WTC11 (cell line): ENCODE measurements at regions not wholly inside any gene's neighbourhood (a gene's known extent, or its start where the extent isn't known, plus 50 kb on each side); places are given as distances from the start of the nearest gene placed in this dataset.

ENCODE experiments used
- ATAC-seq: fragments of 200-7000 bp; cut with Tn5 transposase; 2 replicates; pipeline ENCODE4 v1.10.0; 2021; ENCODE audit warnings: mild to moderate bottlenecking, moderate library complexity
- CTCF ChIA-PET: fragments of 300-600 bp; sonication (Branson Sonifier 250); formaldehyde crosslinking; loops from one replicate; lab custom pipeline; 2021; ENCODE audit warnings: antibody characterized with exemption; lab: Charles Lee
- POLR2A ChIA-PET: fragments of 350-600 bp; sonication (Branson Sonifier 250); formaldehyde crosslinking; loops from one replicate; lab custom pipeline; 2021; ENCODE audit warnings: antibody characterized with exemption; lab: Charles Lee
- DNase-seq: peaks from one replicate; pipeline ENCODE4 v3.0.0; 2021; ENCODE audit warnings: low spot score
- H3K27ac Mint-ChIP-seq: 2 replicates; pipeline ENCODE4 v1.8.0; 2021; ENCODE audit warnings: mixed read lengths
- H3K27me3 Mint-ChIP-seq: 2 replicates; pipeline ENCODE4 v1.8.0; 2021; ENCODE audit warnings: low read depth, mild to moderate bottlenecking, moderate library complexity, mixed read lengths
- H3K36me3 Mint-ChIP-seq: 2 replicates; pipeline ENCODE4 v1.8.0; 2021; ENCODE audit warnings: mixed read lengths
- H3K4me1 Mint-ChIP-seq: 2 replicates; pipeline ENCODE4 v1.8.0; 2022; ENCODE audit warnings: mixed read lengths
- H3K4me3 Mint-ChIP-seq: 2 replicates; pipeline ENCODE4 v1.8.0; 2021; ENCODE audit warnings: mild to moderate bottlenecking, moderate library complexity, mixed read lengths
- H3K9me3 Mint-ChIP-seq: 2 replicates; pipeline ENCODE4 v1.8.0; 2021; ENCODE audit warnings: mixed read lengths
- ATF1 ChIP-seq: sonication (generic); formaldehyde crosslinking; IDR thresholded peaks from 2 replicates; pipeline ENCODE4 v1.8.1; 2023; ENCODE audit warnings: mild to moderate bottlenecking, moderate library complexity, missing genetic modification reagents
- CBFB ChIP-seq: sonication (generic); formaldehyde crosslinking; IDR thresholded peaks from 2 replicates; pipeline ENCODE4 v1.8.1; 2022; ENCODE audit warnings: mild to moderate bottlenecking, low read depth, missing genetic modification reagents
- ERG ChIP-seq: fragments of 250-450 bp; sonication (Bioruptor Pico); IDR thresholded peaks from 2 replicates; pipeline ENCODE4 v1.8.0; 2021; ENCODE audit warnings: mild to moderate bottlenecking
- ESRRA ChIP-seq: sonication (generic); formaldehyde crosslinking; IDR thresholded peaks from 2 replicates; pipeline ENCODE4 v1.8.1; 2022; ENCODE audit warnings: mild to moderate bottlenecking, missing genetic modification reagents, borderline replicate concordance
- FOXJ3 ChIP-seq: sonication (generic); formaldehyde crosslinking; IDR thresholded peaks from 2 replicates; pipeline ENCODE4 v1.9.0; 2021; ENCODE audit warnings: missing genetic modification reagents, mild to moderate bottlenecking, borderline replicate concordance
- GABPB1 ChIP-seq: sonication (generic); formaldehyde crosslinking; IDR thresholded peaks from 2 replicates; pipeline ENCODE4 v1.8.1; 2023; ENCODE audit warnings: mild to moderate bottlenecking, missing genetic modification reagents
- GRHL2 ChIP-seq: fragments of 250-450 bp; sonication (Bioruptor Pico); IDR thresholded peaks from 2 replicates; pipeline ENCODE4 v1.8.0; 2022; ENCODE audit warnings: mild to moderate bottlenecking, moderate library complexity; ENCODE audit not compliant: insufficient replicate concordance, severe bottlenecking
- NFE2L1 ChIP-seq: sonication (generic); formaldehyde crosslinking; IDR thresholded peaks from 2 replicates; pipeline ENCODE4 v1.8.1; 2023; ENCODE audit warnings: missing genetic modification reagents
- NR2C2 ChIP-seq: sonication (generic); formaldehyde crosslinking; IDR thresholded peaks from 2 replicates; pipeline ENCODE4 v1.8.0; 2022; ENCODE audit warnings: mild to moderate bottlenecking, missing genetic modification reagents
- OVOL2 ChIP-seq: fragments of 250-450 bp; sonication (Bioruptor Pico); IDR thresholded peaks from 2 replicates; pipeline ENCODE4 v1.9.0; 2021; ENCODE audit warnings: mild to moderate bottlenecking, borderline replicate concordance
- RELA ChIP-seq: sonication (generic); formaldehyde crosslinking; IDR thresholded peaks from 2 replicates; pipeline ENCODE4 v1.8.1; 2022; ENCODE audit warnings: missing genetic modification reagents, mild to moderate bottlenecking, borderline replicate concordance
- USF2 ChIP-seq: sonication (generic); formaldehyde crosslinking; IDR thresholded peaks from 2 replicates; pipeline ENCODE4 v1.8.1; 2023; ENCODE audit warnings: mild to moderate bottlenecking, missing genetic modification reagents, moderate library complexity
- ZNF263 ChIP-seq: sonication (generic); formaldehyde crosslinking; IDR thresholded peaks from 2 replicates; pipeline ENCODE4 v1.8.1; 2022; ENCODE audit warnings: low read depth, mild to moderate bottlenecking, moderate library complexity, missing genetic modification reagents
- ZNF423 ChIP-seq: fragments of 250-450 bp; sonication (Bioruptor Pico); IDR thresholded peaks from 2 replicates; pipeline ENCODE4 v2.1.2; 2022; ENCODE audit warnings: mild to moderate bottlenecking, moderate library complexity
- TF ChIP-seq, protein P1 (sequence below): sonication (generic); formaldehyde crosslinking; IDR thresholded peaks from 2 replicates; pipeline ENCODE4 v1.8.1; 2022; ENCODE audit warnings: mild to moderate bottlenecking, moderate library complexity, missing genetic modification reagents
- TF ChIP-seq, protein P2 (sequence below): sonication (generic); formaldehyde crosslinking; IDR thresholded peaks from 2 replicates; pipeline ENCODE4 v1.8.1; 2023; ENCODE audit warnings: mild to moderate bottlenecking, missing genetic modification reagents, moderate library complexity
- TF ChIP-seq, protein P3 (sequence below): sonication (generic); formaldehyde crosslinking; IDR thresholded peaks from 2 replicates; pipeline ENCODE4 v1.8.1; 2023; ENCODE audit warnings: mild to moderate bottlenecking, missing genetic modification reagents
- TF ChIP-seq, protein P4 (sequence below): fragments of 200-600 bp; IDR thresholded peaks from 2 replicates; pipeline ENCODE4 v1.8.0; 2022; ENCODE audit warnings: antibody characterized with exemption
- TF ChIP-seq, protein P5 (sequence below): fragments of 250-450 bp; sonication (Bioruptor Pico); IDR thresholded peaks from 2 replicates; pipeline ENCODE4 v1.9.0; 2021; ENCODE audit warnings: mild to moderate bottlenecking

- H3K27me3 Mint-ChIP-seq: peaks cover 6% of the 10 kb centered on the region
- no peak for TF ChIP-seq ERG (CRISPR knock-in tag)
- H3K36me3 Mint-ChIP-seq: no peaks in the 10 kb centered on the region
- DNase-seq (no peak), ATAC-seq (no peak)
- H3K9me3 Mint-ChIP-seq: 0 out of 2 replicates have a peak, but pooled peaks cover 5% of the 10 kb centered on the region
- H3K4me1 Mint-ChIP-seq: no peaks in the 10 kb centered on the region
- no peak overlapping the region for H3K27ac Mint-ChIP-seq
- H3K4me3 Mint-ChIP-seq: no peak overlapping the region
- POLR2A ChIA-PET: no interaction called here
- CTCF ChIA-PET: no interaction called here
Observed at GRCh38 chr4:18850867-18851266, 829.3 kb upstream of the LCORL start.

- TF ChIP-seq ATF1 (CRISPR knock-in tag) (no peak), CBFB (CRISPR knock-in tag) (no peak), NFE2L1 (CRISPR knock-in tag) (no peak), ERG (CRISPR knock-in tag) (no peak), ZNF423 (no peak), RELA (CRISPR knock-in tag) (no peak), FOXJ3 (CRISPR knock-in tag) (no peak), ZNF263 (CRISPR knock-in tag) (no peak), OVOL2 (no peak), USF2 (CRISPR knock-in tag) (no peak), NR2C2 (no peak), GRHL2 (CRISPR knock-in tag) (no peak), GABPB1 (CRISPR knock-in tag) (no peak), ESRRA (no peak)
- TF ChIP-seq, protein P1, sequence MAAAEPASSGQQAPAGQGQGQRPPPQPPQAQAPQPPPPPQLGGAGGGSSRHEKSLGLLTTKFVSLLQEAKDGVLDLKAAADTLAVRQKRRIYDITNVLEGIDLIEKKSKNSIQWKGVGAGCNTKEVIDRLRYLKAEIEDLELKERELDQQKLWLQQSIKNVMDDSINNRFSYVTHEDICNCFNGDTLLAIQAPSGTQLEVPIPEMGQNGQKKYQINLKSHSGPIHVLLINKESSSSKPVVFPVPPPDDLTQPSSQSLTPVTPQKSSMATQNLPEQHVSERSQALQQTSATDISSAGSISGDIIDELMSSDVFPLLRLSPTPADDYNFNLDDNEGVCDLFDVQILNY (CRISPR knock-in tag): no peak
- TF ChIP-seq, protein P2, sequence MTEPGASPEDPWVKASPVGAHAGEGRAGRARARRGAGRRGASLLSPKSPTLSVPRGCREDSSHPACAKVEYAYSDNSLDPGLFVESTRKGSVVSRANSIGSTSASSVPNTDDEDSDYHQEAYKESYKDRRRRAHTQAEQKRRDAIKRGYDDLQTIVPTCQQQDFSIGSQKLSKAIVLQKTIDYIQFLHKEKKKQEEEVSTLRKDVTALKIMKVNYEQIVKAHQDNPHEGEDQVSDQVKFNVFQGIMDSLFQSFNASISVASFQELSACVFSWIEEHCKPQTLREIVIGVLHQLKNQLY: no peak
- TF ChIP-seq, protein P3, sequence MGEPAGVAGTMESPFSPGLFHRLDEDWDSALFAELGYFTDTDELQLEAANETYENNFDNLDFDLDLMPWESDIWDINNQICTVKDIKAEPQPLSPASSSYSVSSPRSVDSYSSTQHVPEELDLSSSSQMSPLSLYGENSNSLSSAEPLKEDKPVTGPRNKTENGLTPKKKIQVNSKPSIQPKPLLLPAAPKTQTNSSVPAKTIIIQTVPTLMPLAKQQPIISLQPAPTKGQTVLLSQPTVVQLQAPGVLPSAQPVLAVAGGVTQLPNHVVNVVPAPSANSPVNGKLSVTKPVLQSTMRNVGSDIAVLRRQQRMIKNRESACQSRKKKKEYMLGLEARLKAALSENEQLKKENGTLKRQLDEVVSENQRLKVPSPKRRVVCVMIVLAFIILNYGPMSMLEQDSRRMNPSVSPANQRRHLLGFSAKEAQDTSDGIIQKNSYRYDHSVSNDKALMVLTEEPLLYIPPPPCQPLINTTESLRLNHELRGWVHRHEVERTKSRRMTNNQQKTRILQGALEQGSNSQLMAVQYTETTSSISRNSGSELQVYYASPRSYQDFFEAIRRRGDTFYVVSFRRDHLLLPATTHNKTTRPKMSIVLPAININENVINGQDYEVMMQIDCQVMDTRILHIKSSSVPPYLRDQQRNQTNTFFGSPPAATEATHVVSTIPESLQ (CRISPR knock-in tag): no peak
- TF ChIP-seq, protein P4, sequence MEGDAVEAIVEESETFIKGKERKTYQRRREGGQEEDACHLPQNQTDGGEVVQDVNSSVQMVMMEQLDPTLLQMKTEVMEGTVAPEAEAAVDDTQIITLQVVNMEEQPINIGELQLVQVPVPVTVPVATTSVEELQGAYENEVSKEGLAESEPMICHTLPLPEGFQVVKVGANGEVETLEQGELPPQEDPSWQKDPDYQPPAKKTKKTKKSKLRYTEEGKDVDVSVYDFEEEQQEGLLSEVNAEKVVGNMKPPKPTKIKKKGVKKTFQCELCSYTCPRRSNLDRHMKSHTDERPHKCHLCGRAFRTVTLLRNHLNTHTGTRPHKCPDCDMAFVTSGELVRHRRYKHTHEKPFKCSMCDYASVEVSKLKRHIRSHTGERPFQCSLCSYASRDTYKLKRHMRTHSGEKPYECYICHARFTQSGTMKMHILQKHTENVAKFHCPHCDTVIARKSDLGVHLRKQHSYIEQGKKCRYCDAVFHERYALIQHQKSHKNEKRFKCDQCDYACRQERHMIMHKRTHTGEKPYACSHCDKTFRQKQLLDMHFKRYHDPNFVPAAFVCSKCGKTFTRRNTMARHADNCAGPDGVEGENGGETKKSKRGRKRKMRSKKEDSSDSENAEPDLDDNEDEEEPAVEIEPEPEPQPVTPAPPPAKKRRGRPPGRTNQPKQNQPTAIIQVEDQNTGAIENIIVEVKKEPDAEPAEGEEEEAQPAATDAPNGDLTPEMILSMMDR: no peak
- TF ChIP-seq, protein P5, sequence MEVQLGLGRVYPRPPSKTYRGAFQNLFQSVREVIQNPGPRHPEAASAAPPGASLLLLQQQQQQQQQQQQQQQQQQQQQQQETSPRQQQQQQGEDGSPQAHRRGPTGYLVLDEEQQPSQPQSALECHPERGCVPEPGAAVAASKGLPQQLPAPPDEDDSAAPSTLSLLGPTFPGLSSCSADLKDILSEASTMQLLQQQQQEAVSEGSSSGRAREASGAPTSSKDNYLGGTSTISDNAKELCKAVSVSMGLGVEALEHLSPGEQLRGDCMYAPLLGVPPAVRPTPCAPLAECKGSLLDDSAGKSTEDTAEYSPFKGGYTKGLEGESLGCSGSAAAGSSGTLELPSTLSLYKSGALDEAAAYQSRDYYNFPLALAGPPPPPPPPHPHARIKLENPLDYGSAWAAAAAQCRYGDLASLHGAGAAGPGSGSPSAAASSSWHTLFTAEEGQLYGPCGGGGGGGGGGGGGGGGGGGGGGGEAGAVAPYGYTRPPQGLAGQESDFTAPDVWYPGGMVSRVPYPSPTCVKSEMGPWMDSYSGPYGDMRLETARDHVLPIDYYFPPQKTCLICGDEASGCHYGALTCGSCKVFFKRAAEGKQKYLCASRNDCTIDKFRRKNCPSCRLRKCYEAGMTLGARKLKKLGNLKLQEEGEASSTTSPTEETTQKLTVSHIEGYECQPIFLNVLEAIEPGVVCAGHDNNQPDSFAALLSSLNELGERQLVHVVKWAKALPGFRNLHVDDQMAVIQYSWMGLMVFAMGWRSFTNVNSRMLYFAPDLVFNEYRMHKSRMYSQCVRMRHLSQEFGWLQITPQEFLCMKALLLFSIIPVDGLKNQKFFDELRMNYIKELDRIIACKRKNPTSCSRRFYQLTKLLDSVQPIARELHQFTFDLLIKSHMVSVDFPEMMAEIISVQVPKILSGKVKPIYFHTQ (CRISPR knock-in tag): no peak
- Mint-ChIP-seq H3K4me1 (no peaks in the 10 kb centered on the region), H3K36me3 (peaks cover 16% of the 10 kb centered on the region), H3K4me3 (no peak overlapping the region), H3K27me3 (no peaks in the 10 kb centered on the region; the same call in 1 of the 2 replicates), H3K9me3 (peaks cover 22% of the 10 kb centered on the region), H3K27ac (no peak overlapping the region)
- DNase-seq (no peak), ATAC-seq (no peak)
- ChIA-PET CTCF (no interaction called here), POLR2A (no interaction called here)
Observed at GRCh38 chr4:18847249-18847890, 825.8 kb upstream of the LCORL start.
